Breast epithelium (tissue), 3 donors: ENCODE measurements at regions not wholly inside any gene's neighbourhood (a gene's known extent, or its start where the extent isn't known, plus 50 kb on each side); places are given as distances from the start of the nearest gene placed in this dataset.

Source experiments
- CTCF ChIP-seq, 3 donors: fragments of 450-650 bp; IDR thresholded peaks; one replicate each; pipeline ENCODE4 v1.5.1; 2016 to 2017; ENCODE audit warnings: antibody characterized with exemption in 3 of 3, mild to moderate bottlenecking in 3 of 3, moderate library complexity in 3 of 3
- POLR2AphosphoS5 ChIP-seq, 3 donors: sonication (generic); formaldehyde crosslinking; IDR thresholded peaks; one replicate each; pipeline ENCODE4 v1.6.1; 2017; ENCODE audit warnings: antibody characterized with exemption in 3 of 3

GRCh38 chr4:18535948-18536347, 514.4 kb upstream of the LCORL start:
- TF ChIP-seq CTCF (IDR thresholded peaks at IDR 0.05), result no peak
- TF ChIP-seq POLR2AphosphoS5 (IDR thresholded peaks at IDR 0.05), result no peak
